ENCODE measurements at regions not wholly inside any gene's neighbourhood (a gene's known extent, or its start where the extent isn't known, plus 50 kb on each side); places are given as distances from the start of the nearest gene placed in this dataset.

DNA sequence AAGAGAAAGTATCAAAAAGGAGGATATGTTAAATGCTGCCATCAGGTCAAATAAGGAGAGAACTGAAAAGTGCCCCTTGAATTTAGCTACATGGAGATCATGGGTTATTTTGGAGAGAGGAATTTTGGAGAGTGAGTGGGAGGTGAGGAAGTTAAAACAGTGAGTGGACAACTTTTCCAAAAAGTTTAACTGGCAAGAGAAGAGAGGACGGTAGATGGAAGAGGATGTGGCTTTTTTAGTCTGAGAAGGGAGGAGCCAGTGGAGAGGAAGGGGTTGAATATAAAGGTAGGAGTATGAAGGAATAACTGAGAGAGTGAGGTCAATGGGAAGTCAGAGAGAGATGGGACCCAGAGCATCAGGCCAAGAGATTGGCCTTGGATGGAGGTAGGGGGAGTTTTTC lies 62.5 kb upstream of the NFE2L2 start:
- TF ChIP-seq, protein P1, sequence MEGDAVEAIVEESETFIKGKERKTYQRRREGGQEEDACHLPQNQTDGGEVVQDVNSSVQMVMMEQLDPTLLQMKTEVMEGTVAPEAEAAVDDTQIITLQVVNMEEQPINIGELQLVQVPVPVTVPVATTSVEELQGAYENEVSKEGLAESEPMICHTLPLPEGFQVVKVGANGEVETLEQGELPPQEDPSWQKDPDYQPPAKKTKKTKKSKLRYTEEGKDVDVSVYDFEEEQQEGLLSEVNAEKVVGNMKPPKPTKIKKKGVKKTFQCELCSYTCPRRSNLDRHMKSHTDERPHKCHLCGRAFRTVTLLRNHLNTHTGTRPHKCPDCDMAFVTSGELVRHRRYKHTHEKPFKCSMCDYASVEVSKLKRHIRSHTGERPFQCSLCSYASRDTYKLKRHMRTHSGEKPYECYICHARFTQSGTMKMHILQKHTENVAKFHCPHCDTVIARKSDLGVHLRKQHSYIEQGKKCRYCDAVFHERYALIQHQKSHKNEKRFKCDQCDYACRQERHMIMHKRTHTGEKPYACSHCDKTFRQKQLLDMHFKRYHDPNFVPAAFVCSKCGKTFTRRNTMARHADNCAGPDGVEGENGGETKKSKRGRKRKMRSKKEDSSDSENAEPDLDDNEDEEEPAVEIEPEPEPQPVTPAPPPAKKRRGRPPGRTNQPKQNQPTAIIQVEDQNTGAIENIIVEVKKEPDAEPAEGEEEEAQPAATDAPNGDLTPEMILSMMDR (IDR thresholded peaks at IDR 0.05), result no peak
- Histone ChIP-seq H3K27ac (no peak overlapping the region), H3K4me3 (no peak overlapping the region), H3K27me3 (no peaks in the 10 kb centered on the region), H3K9me3 (no peaks in the 10 kb centered on the region), H3K4me1 (no peaks in the 10 kb centered on the region), H3K36me3 (peaks cover 8% of the 10 kb centered on the region)
- DNase-seq (ENCODE audit: low spot score), result no peak

DNA sequence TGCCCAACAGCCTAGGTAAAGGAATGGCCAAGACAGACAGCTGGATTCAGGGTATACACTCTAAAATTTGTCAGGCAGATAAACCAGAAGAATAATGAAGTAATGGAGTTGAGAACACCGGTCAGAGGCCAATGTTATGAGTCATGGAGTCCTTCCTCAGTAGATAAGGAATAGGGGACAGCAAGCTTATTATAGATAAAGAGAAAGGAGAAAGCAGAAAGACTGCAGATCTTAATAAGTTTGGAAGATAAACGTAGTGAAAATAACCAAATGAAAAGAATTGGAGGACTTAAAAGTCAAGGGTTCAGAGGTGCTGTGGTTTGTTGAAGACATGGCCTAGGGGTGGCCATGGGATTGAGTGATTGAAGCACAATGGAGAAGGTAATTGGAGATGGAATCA lies 63.5 kb upstream of the NFE2L2 start:
- Histone ChIP-seq H3K36me3 (no peaks in the 10 kb centered on the region), H3K27me3 (no peaks in the 10 kb centered on the region), H3K27ac (no peak overlapping the region), H3K4me3 (no peak overlapping the region), H3K9me3 (no peaks in the 10 kb centered on the region), H3K4me1 (no peaks in the 10 kb centered on the region)
- TF ChIP-seq, protein P1 (IDR thresholded peaks at IDR 0.05), result no peak
- DNase-seq (ENCODE audit: low spot score), result no peak

DNA sequence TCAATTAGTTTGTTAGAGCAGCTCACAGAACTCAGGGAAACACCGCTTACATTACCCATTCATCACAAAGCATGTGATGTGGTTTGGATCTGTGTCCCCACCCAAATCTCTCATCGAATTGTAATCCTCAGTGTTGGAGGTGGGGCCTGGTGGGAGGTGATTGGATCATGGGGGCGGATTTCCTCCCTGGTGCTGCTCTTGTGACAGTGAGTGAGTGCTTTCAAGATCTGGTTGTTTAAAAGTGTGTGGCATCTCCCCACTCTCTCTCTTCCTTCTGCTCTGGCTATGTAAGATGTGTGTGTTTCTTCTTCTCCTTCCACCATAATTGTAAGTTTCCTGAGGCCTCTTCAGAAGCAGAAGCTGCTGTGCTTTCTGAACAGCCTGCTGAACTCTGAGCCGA lies 63.5 kb upstream of the AGPS start:
- H3K27me3 ChIP-seq, result no peaks in the 10 kb centered on the region
- no peak overlapping the region for H3K27ac ChIP-seq
- no peaks in the 10 kb centered on the region for H3K36me3 ChIP-seq
- TF ChIP-seq, protein P1 (IDR thresholded peaks at IDR 0.05), result no peak
- H3K4me1 ChIP-seq, result no peaks in the 10 kb centered on the region
- no peak overlapping the region for H3K4me3 ChIP-seq
- no peak for DNase-seq (ENCODE audit: low spot score)
- no peaks in the 10 kb centered on the region for H3K9me3 ChIP-seq

DNA sequence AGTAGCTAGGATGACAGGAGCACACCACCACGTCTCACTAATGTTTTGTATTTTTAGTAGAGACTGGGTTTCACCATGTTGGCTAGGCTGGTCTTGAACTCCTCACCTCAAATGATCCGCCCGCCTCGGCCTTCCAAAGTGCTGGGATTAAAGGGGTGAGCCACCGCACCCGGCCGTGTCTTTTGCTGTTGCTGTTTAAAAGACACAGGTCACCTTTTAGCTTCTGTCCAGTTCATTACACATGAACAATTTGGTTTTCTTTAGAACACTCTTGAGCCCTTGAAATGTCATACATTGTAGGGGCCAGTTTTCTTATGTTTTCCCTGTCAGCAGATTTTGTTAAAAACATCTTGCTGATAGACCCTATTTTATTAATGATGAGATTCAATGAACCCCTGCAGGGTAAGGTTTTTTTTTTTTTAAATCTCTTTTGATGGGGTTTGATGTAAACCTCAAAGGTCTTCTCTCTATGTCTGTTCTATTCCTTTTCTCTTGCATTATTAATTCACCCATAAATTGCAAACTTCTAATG lies 61.0 kb upstream of the AGPS start:
- DNase-seq (ENCODE audit: low spot score), result no peak
- TF ChIP-seq, protein P1 (IDR thresholded peaks at IDR 0.05), result no peak
- Histone ChIP-seq H3K9me3 (no peaks in the 10 kb centered on the region), H3K4me1 (no peaks in the 10 kb centered on the region), H3K27me3 (no peaks in the 10 kb centered on the region), H3K36me3 (no peaks in the 10 kb centered on the region), H3K27ac (no peak overlapping the region), H3K4me3 (no peak overlapping the region)

DNA sequence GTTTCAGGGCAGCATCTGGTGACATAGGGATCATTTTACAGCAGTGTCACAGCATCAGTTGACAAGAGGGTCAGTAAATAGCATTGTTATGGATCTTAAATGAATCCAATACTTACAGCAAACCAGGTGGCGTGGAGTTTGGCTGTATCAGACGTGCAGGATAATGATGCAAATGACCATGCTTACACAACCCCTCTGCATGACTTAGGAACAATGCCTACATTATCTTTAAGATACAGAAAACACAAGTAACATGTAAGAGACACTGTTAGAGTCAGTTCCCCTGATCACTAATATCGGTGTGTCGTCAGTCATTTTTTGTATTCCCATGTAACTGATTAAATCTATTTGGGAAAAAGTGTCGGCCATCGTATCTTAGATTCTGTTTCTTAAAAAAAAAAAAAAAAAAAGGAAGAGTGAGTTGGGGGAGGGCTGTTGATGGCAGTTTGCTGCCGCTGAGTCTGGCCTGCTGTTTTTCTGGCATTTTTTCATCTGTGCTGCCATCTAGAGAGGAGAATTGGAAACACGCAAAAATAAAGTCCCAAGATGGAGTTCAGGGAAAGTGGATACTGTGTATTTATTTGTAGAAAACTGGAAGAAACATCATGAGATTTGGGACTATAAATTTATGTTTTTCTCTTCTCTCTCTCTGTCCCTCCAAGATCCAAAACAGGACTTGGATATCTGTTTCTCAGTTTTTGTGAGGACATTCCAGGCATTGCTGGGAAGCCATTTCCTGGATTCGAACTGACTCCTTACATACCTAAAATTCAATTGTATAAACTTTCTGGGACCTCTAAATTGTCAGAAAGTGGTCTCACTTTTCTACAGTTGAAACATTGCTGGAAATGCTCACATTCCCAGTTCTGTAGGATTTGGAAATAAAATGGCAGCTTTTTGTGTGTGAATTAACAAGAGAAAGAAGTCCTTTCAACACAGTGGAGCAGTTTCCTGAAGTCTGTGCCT lies 60.3 kb upstream of the AGPS start:
- Histone ChIP-seq H3K27ac (no peak overlapping the region), H3K4me3 (no peak overlapping the region), H3K36me3 (no peaks in the 10 kb centered on the region), H3K4me1 (no peaks in the 10 kb centered on the region), H3K9me3 (no peaks in the 10 kb centered on the region), H3K27me3 (no peaks in the 10 kb centered on the region)
- TF ChIP-seq, protein P1 (IDR thresholded peaks at IDR 0.05), result peak; percentile 48 to 72
- DNase-seq (ENCODE audit: low spot score), result peak; percentile 70

Measured in right atrium auricular region (tissue), 2 donors.